A549 (cell line): ENCODE measurements at regions not wholly inside any gene's neighbourhood (a gene's known extent, or its start where the extent isn't known, plus 50 kb on each side); places are given as distances from the start of the nearest gene placed in this dataset.

ENCODE experiments used
- ATAC-seq, 2 experiments: fragments of 200-7000 bp in 1 of 2; fragments of >200 bp in 1 of 2; cut with Nextera tagmentation in 1 of 2; cut with Tn5 transposase in 1 of 2; 3 replicates each; pipeline versions ENCODE4 v1.8.0 to v1.9.1; 2018 to 2020; ENCODE audit warnings: mild to moderate bottlenecking in 1 of 2, moderate library complexity in 1 of 2
- CTCF ChIA-PET: fragments of 300-600 bp; sonication (Branson Sonifier 250); formaldehyde crosslinking; extraction: SDS; loops from one replicate; lab custom pipeline; 2021; ENCODE audit warnings: antibody characterized with exemption, inconsistent platforms; lab: Yijun Ruan, JAX
- POLR2A ChIA-PET: fragments of 350-600 bp; formaldehyde crosslinking; extraction: SDS; loops from one replicate; lab custom pipeline; 2021; ENCODE audit warnings: antibody characterized with exemption, inconsistent platforms; lab: Yijun Ruan, JAX
- DNase-seq, 2 experiments: peaks; one replicate each; pipeline versions ENCODE4 v3.0.0 to v3.0.0-alpha.2; 2011 to 2016; ENCODE audit warnings: low read depth in 1 of 2, low spot score in 1 of 2
- FAIRE-seq: peaks from 2 replicates; lab custom pipeline; 2011; peaks lifted over from hg19 to GRCh38; lab: Jason Lieb, UNC
- H3K27ac ChIP-seq, 2 experiments: fragments of >200 bp; sonication (Bioruptor Twin); formaldehyde crosslinking; 3 replicates each; pipeline ENCODE4 v1.5.1; 2016 to 2017
- H3K4me1 ChIP-seq: fragments of >200 bp; sonication (Bioruptor Twin); formaldehyde crosslinking; 3 replicates; pipeline ENCODE4 v1.6.1; 2016
- H3K4me2 ChIP-seq: fragments of >200 bp; sonication (Bioruptor Twin); formaldehyde crosslinking; 3 replicates; pipeline ENCODE4 v1.6.1; 2016
- H3K4me3 ChIP-seq: fragments of >200 bp; sonication (Bioruptor Twin); formaldehyde crosslinking; 3 replicates; pipeline ENCODE4 v1.5.1; 2016
- H3K9me3 ChIP-seq: fragments of >200 bp; sonication (Bioruptor Twin); formaldehyde crosslinking; 3 replicates; pipeline ENCODE4 v1.6.1; 2016
- CBX2 ChIP-seq: fragments of 200-600 bp; sonication (generic); IDR thresholded peaks from 2 replicates; pipeline ENCODE4 v1.6.1; 2016; ENCODE audit warnings: low read depth, mild to moderate bottlenecking, borderline replicate concordance
- CBX8 ChIP-seq: fragments of 200-600 bp; sonication (generic); IDR thresholded peaks from 2 replicates; pipeline ENCODE4 v1.6.1; 2016
- CHD2 ChIP-seq: fragments of 150-350 bp; IDR thresholded peaks from 2 replicates; pipeline ENCODE4 v1.6.1; 2014; ENCODE audit warnings: low read length; ENCODE audit not compliant: partially characterized antibody
- CHD4 ChIP-seq: fragments of 200-600 bp; sonication (generic); IDR thresholded peaks from 2 replicates; pipeline ENCODE4 v1.6.1; 2016; ENCODE audit warnings: antibody characterized with exemption, mild to moderate bottlenecking, borderline replicate concordance
- EP300 ChIP-seq, 2 experiments: fragments of >200 bp; sonication (Bioruptor Twin); formaldehyde crosslinking; IDR thresholded peaks; 2 replicates in 1 of 2; 3 replicates in 1 of 2; pipeline ENCODE4 v1.6.1; 2016 to 2017
- FOXS1 ChIP-seq: fragments of 250-450 bp; sonication (Bioruptor Pico); IDR thresholded peaks from 2 replicates; pipeline ENCODE4 v1.5.0; 2020; ENCODE audit warnings: mild to moderate bottlenecking, moderate library complexity
- HDAC2 ChIP-seq: fragments of 200-600 bp; sonication (generic); IDR thresholded peaks from 2 replicates; pipeline ENCODE4 v1.6.1; 2016
- JUNB ChIP-seq: fragments of >200 bp; sonication (Bioruptor Twin); formaldehyde crosslinking; IDR thresholded peaks from 2 replicates; pipeline ENCODE4 v1.6.1; 2016
- KDM5A ChIP-seq: fragments of 200-600 bp; sonication (generic); IDR thresholded peaks from 2 replicates; pipeline ENCODE4 v1.6.1; 2016; ENCODE audit warnings: antibody characterized with exemption, mild to moderate bottlenecking
- MAFK ChIP-seq: fragments of 450-650 bp; IDR thresholded peaks from 2 replicates; pipeline ENCODE4 v1.6.1; 2014; ENCODE audit not compliant: partially characterized antibody
- MAZ ChIP-seq: fragments of 150-350 bp; IDR thresholded peaks from 2 replicates; pipeline ENCODE4 v1.6.1; 2014; ENCODE audit warnings: antibody characterized with exemption, low read depth, low read length, borderline replicate concordance
- NPAS2 ChIP-seq: fragments of 250-450 bp; sonication (Bioruptor Pico); IDR thresholded peaks from 2 replicates; pipeline ENCODE4 v1.8.0; 2022; ENCODE audit warnings: mild to moderate bottlenecking, moderate library complexity, borderline replicate concordance
- NR3C1 ChIP-seq: fragments of >200 bp; sonication (Bioruptor Twin); formaldehyde crosslinking; IDR thresholded peaks from 3 replicates; pipeline ENCODE4 v1.6.1; 2017
- PHF8 ChIP-seq: fragments of 200-600 bp; sonication (generic); IDR thresholded peaks from 2 replicates; pipeline ENCODE4 v1.6.1; 2016; ENCODE audit warnings: low read depth, mild to moderate bottlenecking, antibody characterized with exemption, moderate library complexity, borderline replicate concordance
- RAD21 ChIP-seq, 2 experiments: fragments of >200 bp in 1 of 2; sonication (Bioruptor Twin) in 1 of 2; formaldehyde crosslinking in 1 of 2; IDR thresholded peaks in 1 of 2; conservative IDR thresholded peaks in 1 of 2; 2 replicates in 1 of 2; 3 replicates in 1 of 2; pipeline ENCODE4 v1.6.1; 2012 to 2018; ENCODE audit warnings: inconsistent platforms in 1 of 2
- RCOR1 ChIP-seq: fragments of 150-350 bp; IDR thresholded peaks from 2 replicates; pipeline ENCODE4 v1.6.1; 2014; ENCODE audit warnings: antibody characterized with exemption, low read length, low read depth
- RFX5 ChIP-seq: fragments of 450-650 bp; IDR thresholded peaks from 2 replicates; pipeline ENCODE4 v1.7.1; 2014; ENCODE audit warnings: antibody characterized with exemption, mild to moderate bottlenecking, moderate library complexity
- SMC3 ChIP-seq: fragments of >200 bp; sonication (Bioruptor Twin); formaldehyde crosslinking; IDR thresholded peaks from 3 replicates; pipeline ENCODE4 v1.6.1; 2018; ENCODE audit warnings: inconsistent platforms
- TP53 ChIP-seq: fragments of 250-450 bp; sonication (Bioruptor Pico); IDR thresholded peaks from 2 replicates; pipeline ENCODE4 v1.5.0; 2021; ENCODE audit warnings: mild to moderate bottlenecking, moderate library complexity
- ZC3H11A ChIP-seq: fragments of 450-650 bp; IDR thresholded peaks from 2 replicates; pipeline ENCODE4 v1.6.1; 2014; ENCODE audit warnings: antibody characterized with exemption, mild to moderate bottlenecking
- ZSCAN20 ChIP-seq: fragments of 250-450 bp; sonication (Bioruptor Pico); IDR thresholded peaks from 2 replicates; pipeline ENCODE4 v1.8.0; 2022; ENCODE audit warnings: mild to moderate bottlenecking, moderate library complexity
- WGBS: methylation state at CpG from one replicate; pipeline ENCODE4 v1.1.6; 2017; ENCODE audit errors: missing lambda C conversion rate; 5-methylcytosine and 5-hydroxymethylcytosine counted together
- TF ChIP-seq, protein P1 (sequence below): IDR thresholded peaks from 2 replicates; pipeline ENCODE4 v1.6.1; 2012; ENCODE audit warnings: low read depth, borderline replicate concordance
- TF ChIP-seq, protein P2 (sequence below): fragments of >200 bp; sonication (Bioruptor Twin); formaldehyde crosslinking; IDR thresholded peaks from 3 replicates; pipeline ENCODE4 v1.5.1; 2016
- TF ChIP-seq, protein P3 (sequence below): fragments of 450-650 bp; IDR thresholded peaks from 2 replicates; pipeline ENCODE4 v1.6.1; 2014; ENCODE audit warnings: antibody characterized with exemption

DNA sequence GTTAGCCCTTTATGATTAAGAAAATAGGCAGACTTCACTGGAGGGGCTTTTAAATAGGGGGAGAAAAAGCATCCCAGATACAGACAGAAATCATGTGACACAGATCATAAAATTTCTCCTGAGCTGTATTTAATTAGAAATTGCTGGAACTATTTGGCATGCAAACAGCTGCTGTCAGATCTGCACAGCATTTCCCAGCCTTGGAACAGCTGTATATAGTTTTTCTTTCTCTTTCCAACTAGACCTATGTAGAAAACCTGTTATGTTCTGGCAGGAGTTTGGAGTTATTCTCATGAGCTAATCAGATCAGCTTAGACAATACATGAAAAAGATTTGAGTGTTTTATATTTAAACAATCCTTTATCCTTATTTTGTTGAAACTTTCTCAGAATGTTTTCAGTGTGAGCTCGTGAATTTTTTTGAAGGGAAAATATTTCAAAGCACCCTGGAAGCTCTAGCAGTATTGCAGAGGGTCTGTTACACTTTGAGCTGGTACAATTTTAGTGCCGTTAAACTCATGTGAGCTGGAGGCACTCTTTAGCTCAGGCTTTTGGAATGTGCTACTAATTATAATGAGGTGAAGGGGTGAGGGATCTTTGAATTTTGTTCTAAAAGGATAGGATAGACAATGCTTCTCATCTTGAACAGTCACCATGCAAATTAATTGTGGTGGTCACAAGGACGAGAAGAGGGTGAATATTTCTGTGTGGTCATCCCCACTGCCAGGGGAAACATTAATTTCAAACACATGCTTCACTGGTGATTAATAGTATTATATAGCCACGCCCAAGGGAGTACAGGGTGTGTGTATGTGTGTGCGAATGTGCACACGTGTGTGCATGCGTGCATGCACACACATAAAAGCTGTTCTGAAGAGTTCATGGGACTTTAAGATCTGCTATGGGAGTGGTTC lies 239.4 kb upstream of the FBXL7 start:
- Histone ChIP-seq H3K27ac (no peak overlapping the region), H3K4me1 (no peaks in the 10 kb centered on the region), H3K4me2 (no peak overlapping the region), H3K4me3 (no peak overlapping the region), H3K9me3 (no peaks in the 10 kb centered on the region)
- 21% methylated on average over 7 of the region's 7 CpGs for WGBS
- ChIA-PET CTCF (interaction anchor here (0.6 kb wide), 1 partner anchor 556 kb away, joined by 3 read pairs; no protein-coding TSS in a partner anchor), POLR2A (no interaction called here)
- DNase-seq (no peak), FAIRE-seq (no peak), ATAC-seq (no peak)
- TF ChIP-seq JUNB (no peak), ZC3H11A (no peak), SMC3 (no peak), CHD4 (no peak), MAFK (no peak), ZSCAN20 (CRISPR knock-in tag) (no peak), PHF8 (no peak), FOXS1 (CRISPR knock-in tag) (no peak), TP53 (CRISPR knock-in tag) (no peak), HDAC2 (no peak), MAZ (no peak), RCOR1 (no peak), RFX5 (no peak), CBX8 (no peak), RAD21 (conservative IDR thresholded peaks at IDR 0.05 in 1 of 2, IDR thresholded peaks at IDR 0.05 in 1 of 2) (no peak)
- TF ChIP-seq, protein P1, sequence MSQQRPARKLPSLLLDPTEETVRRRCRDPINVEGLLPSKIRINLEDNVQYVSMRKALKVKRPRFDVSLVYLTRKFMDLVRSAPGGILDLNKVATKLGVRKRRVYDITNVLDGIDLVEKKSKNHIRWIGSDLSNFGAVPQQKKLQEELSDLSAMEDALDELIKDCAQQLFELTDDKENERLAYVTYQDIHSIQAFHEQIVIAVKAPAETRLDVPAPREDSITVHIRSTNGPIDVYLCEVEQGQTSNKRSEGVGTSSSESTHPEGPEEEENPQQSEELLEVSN: no peak

DNA sequence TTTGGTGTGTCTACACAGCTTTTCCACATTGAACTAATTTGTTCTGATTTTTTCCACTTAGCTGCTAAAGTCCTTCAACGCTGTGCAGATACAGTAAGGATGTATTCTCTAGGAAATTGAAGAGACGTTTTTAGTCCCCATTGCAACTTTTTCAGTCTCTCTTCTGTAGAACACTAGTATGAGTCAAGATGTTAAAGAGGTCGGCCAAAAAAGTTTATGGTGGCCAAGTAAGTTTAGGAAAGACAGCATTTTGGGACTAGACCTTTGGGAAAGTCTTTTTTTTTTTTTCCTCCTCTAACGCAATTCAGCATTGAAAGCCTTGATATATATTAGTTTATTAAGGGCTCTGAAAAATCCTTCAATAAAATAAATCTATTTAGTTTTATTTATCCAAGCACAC lies 243.5 kb upstream of the FBXL7 start:
- FAIRE-seq: no peak
- Histone ChIP-seq H3K4me2 (no peak overlapping the region), H3K4me3 (no peak overlapping the region), H3K27ac (no peak overlapping the region), H3K9me3 (no peaks in the 10 kb centered on the region), H3K4me1 (no peaks in the 10 kb centered on the region)
- TF ChIP-seq NR3C1 (no peak), CBX2 (no peak), KDM5A (no peak), MAZ (no peak), RCOR1 (no peak), MAFK (no peak), CHD2 (no peak), EP300 (IDR thresholded peaks at IDR 0.05) (no peak), JUNB (no peak), NPAS2 (no peak), ZC3H11A (no peak)
- TF ChIP-seq, protein P2, sequence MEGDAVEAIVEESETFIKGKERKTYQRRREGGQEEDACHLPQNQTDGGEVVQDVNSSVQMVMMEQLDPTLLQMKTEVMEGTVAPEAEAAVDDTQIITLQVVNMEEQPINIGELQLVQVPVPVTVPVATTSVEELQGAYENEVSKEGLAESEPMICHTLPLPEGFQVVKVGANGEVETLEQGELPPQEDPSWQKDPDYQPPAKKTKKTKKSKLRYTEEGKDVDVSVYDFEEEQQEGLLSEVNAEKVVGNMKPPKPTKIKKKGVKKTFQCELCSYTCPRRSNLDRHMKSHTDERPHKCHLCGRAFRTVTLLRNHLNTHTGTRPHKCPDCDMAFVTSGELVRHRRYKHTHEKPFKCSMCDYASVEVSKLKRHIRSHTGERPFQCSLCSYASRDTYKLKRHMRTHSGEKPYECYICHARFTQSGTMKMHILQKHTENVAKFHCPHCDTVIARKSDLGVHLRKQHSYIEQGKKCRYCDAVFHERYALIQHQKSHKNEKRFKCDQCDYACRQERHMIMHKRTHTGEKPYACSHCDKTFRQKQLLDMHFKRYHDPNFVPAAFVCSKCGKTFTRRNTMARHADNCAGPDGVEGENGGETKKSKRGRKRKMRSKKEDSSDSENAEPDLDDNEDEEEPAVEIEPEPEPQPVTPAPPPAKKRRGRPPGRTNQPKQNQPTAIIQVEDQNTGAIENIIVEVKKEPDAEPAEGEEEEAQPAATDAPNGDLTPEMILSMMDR: no peak
- TF ChIP-seq, protein P3, sequence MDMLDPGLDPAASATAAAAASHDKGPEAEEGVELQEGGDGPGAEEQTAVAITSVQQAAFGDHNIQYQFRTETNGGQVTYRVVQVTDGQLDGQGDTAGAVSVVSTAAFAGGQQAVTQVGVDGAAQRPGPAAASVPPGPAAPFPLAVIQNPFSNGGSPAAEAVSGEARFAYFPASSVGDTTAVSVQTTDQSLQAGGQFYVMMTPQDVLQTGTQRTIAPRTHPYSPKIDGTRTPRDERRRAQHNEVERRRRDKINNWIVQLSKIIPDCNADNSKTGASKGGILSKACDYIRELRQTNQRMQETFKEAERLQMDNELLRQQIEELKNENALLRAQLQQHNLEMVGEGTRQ: no peak
- ChIA-PET CTCF (no interaction called here), POLR2A (no interaction called here)
- DNase-seq: no peak
- ATAC-seq: no peak
- 2% methylated on average over 4 of the region's 4 CpGs for WGBS
